NCI-H524 treated with DMSO at 0.1 percent for 48 hours (cell line): ENCODE measurements at regions not wholly inside any gene's neighbourhood (a gene's known extent, or its start where the extent isn't known, plus 50 kb on each side); places are given as distances from the start of the nearest gene placed in this dataset.

Source experiments
- DNase-seq: peaks from one replicate; lab custom pipeline; 2025; lab: John Stamatoyannopoulos, UW

- no peak for DNase-seq
Measured at GRCh38 chr3:177599837-177600236, 402.6 kb upstream of the TBL1XR1 start.

GRCh38 chr3:177600411-177600810 lies 403.1 kb upstream of the TBL1XR1 start:
- no peak for DNase-seq

GRCh38 chr3:177601152-177601551 lies 403.9 kb upstream of the TBL1XR1 start:
- no peak for DNase-seq

DNA sequence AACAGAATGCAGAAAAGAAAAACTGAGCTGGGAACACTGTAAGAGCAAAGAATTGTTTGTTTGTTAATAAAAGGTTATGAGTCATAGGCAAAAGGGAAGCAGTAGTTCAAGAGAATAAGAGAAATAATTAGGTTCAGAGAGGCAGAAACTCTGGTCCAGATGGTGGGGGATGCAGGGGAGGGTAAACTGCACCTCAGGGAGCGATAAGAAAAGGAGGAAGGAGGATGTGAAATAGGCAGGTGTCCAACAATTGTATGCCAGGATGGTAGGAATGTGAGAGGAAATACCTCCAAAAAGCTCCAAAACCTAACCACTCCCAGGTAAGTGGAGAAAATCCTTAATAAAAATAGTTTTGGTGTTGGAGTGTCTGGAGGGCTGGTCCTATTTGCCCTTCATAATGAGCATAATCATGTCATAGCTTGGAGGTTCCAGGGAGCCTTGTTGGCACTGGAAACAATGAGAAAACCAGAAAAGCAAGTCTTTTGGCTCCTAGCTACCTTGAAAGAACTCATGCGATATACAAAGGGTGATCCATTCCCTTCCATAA lies 405.4 kb upstream of the TBL1XR1 start:
- peak; percentile 54 for DNase-seq

DNA sequence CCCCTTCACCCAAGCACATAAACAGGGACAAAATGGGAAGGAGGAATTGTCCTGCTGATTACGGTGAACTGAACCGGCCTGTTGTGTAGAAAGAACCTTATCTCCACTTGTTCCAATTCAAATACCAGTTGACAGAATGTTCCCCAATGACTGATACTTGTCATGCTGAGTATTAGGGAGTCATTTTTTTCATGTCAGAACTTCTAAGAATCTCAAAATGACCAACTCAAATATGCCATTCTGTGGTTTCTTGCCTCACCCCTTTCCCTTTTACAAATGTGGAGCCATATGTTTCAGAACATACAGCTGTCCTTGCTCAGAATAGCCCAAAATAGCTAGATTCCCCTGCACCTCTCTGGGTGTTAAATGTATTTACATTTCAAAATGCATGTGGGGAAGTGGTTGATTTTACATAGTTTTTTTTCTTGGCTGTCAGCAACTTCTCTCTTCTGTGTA lies 405.9 kb upstream of the TBL1XR1 start:
- DNase-seq = no peak

GRCh38 chr3:177604181-177604580 lies 406.9 kb upstream of the TBL1XR1 start:
- no peak for DNase-seq

DNA sequence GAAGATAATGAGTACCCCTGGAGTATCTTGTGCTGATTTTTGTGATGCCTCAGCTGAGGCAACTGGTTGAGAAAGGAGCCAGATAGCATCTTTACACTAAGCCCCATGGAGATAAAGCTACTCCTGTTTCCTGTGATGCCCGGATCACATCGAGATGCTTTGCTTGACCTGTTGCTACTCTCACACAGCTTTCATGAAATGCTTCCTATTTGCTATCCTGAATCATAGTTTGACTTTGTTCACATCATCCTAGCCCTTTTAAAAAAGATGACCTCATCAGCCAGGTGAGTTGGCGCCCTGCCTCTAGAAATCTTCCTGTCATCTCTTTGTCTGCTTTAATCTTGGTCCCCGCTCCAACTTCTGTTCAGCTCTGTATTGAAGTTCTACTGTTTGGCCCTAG lies 409.6 kb upstream of the TBL1XR1 start:
- no peak for DNase-seq

DNA sequence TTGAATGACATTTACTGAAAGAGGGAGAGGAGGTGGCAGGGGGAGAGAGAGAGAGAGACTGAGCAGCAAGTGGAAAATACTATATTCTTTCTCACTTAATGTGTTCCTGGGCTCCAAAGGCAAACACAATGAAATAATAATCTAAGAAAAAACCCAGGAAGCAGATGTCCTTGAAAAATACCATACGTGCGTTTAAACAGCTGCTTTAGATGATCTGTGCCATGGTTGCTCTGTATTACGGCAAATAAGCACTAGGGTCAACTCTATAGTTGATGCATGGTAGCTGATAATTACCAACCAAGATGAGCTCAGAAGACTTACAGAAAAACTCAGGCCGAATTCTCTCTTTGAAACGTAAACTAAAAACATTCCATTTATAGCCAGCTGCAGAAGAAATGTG lies 410.3 kb upstream of the TBL1XR1 start:
- DNase-seq = no peak

DNA sequence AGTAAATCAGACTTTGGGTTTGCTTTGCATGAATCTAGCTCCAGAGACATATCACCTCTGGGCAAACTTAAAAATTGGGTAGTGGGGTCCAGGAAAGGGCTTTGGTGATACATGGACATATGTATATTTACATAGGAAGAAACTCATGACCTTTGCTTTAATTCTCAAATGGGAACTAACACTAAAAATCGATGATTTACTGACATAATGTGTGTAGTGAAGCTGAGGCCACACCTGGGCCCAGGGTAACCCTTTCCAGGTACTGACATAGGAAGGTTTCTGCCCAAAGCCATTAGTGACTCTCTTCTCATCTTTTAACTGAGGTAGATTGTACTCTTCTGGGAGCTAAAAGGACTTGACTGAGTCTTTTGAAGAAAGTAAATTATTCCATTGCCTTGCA lies 411.2 kb upstream of the TBL1XR1 start:
- DNase-seq = no peak

- no peak for DNase-seq
Measured at GRCh38 chr3:177609613-177610012, 412.3 kb upstream of the TBL1XR1 start.

GRCh38 chr3:177610262-177610661 lies 413.0 kb upstream of the TBL1XR1 start:
- DNase-seq = no peak

GRCh38 chr3:177610686-177611633 lies 413.7 kb upstream of the TBL1XR1 start:
- DNase-seq = peak; percentile 18

GRCh38 chr3:177611752-177612334 lies 414.6 kb upstream of the TBL1XR1 start:
- no peak for DNase-seq

- DNase-seq = no peak
Measured at GRCh38 chr3:177613901-177614300, 416.6 kb upstream of the TBL1XR1 start.

- no peak for DNase-seq
Measured at GRCh38 chr3:177615015-177615414, 417.7 kb upstream of the TBL1XR1 start.

GRCh38 chr3:177618873-177619733 lies 421.8 kb upstream of the TBL1XR1 start:
- DNase-seq = no peak

DNA sequence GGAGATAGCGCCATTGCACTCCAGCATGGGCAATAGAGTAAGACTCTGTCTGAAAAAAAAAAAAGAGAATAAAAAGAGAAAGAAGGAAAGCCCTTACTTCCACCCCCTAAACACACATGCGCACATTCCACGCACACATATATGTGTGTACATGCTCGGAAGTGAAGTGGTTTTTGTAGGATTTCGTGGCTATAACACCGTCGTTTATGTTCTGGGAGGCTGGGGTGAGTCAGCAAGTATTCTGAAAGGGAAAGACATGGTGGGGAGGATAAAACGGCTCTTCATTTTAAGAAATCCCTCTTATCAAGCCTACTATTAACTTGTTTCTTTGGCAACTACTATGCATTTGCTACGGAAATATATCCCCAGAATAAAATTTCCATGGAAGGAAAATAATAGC lies 422.8 kb upstream of the TBL1XR1 start:
- no peak for DNase-seq

DNA sequence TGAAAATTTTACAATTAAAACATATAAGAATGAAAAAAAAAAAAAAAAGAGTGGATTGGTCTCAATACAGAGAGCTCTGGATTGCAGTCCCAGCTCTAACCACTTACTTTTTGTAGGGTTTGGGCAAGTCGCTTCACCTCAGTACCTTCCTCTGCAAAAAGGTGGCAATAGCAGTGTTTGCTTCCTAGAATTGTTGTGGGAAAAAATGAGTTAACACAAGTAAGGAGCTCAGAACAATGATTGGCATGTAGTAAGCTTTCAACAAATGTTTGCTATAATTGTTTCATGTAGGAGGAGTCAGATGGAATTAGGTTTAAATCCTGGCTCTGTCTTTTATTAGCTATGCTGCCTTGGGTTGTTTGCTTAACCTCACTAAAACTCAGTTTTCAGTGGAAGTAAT lies 425.2 kb upstream of the TBL1XR1 start:
- DNase-seq = no peak

GRCh38 chr3:177622982-177623617 lies 425.8 kb upstream of the TBL1XR1 start:
- DNase-seq = no peak

GRCh38 chr3:177624528-177625495 lies 427.5 kb upstream of the TBL1XR1 start:
- no peak for DNase-seq
